ENCODE measurements at regions not wholly inside any gene's neighbourhood (a gene's known extent, or its start where the extent isn't known, plus 50 kb on each side); places are given as distances from the start of the nearest gene placed in this dataset.
A peak's percentile ranks its signal among the peaks of the same experiment; 100 is the strongest.

- no peak for DNase-seq (ENCODE audit: low read depth)
Observed at GRCh38 chr17:72545766-72546165, 424.9 kb downstream of the SOX9 start.

GRCh38 chr17:72553051-72553755 is 432.4 kb downstream of the SOX9 start:
- no peak for DNase-seq (ENCODE audit: low read depth)

GRCh38 chr17:72554508-72554907 is 433.7 kb downstream of the SOX9 start:
- no peak for DNase-seq (ENCODE audit: low read depth)

- no peak for DNase-seq (ENCODE audit: low read depth)
Observed at GRCh38 chr17:72555052-72555451, 434.2 kb downstream of the SOX9 start.

- peak; percentile 52 for DNase-seq (ENCODE audit: low read depth)
Observed at GRCh38 chr17:72556944-72557826, 436.4 kb downstream of the SOX9 start.

GRCh38 chr17:72558971-72559476 is 438.2 kb downstream of the SOX9 start:
- no peak for DNase-seq (ENCODE audit: low read depth)

- DNase-seq (ENCODE audit: low read depth) = peak; percentile 43
Observed at GRCh38 chr17:72560303-72561247, 439.8 kb downstream of the SOX9 start.

GRCh38 chr17:72561266-72561665 is 440.4 kb downstream of the SOX9 start:
- DNase-seq (ENCODE audit: low read depth) = no peak

- DNase-seq (ENCODE audit: low read depth) = no peak
Observed at GRCh38 chr17:72561680-72562079, 440.9 kb downstream of the SOX9 start.

GRCh38 chr17:72562615-72563188 is 441.9 kb downstream of the SOX9 start:
- DNase-seq (ENCODE audit: low read depth) = no peak

- DNase-seq (ENCODE audit: low read depth) = no peak
Observed at GRCh38 chr17:72563952-72564351, 443.1 kb downstream of the SOX9 start.

GRCh38 chr17:72565006-72565405 is 444.2 kb downstream of the SOX9 start:
- DNase-seq (ENCODE audit: low read depth) = peak; percentile 72

GRCh38 chr17:72565758-72566157 is 444.9 kb downstream of the SOX9 start:
- DNase-seq (ENCODE audit: low read depth) = no peak

GRCh38 chr17:72566671-72567484 is 446.1 kb downstream of the SOX9 start:
- no peak for DNase-seq (ENCODE audit: low read depth)

GRCh38 chr17:72567774-72568173 is 447.0 kb downstream of the SOX9 start:
- DNase-seq (ENCODE audit: low read depth) = no peak

- DNase-seq (ENCODE audit: low read depth) = no peak
Observed at GRCh38 chr17:72569148-72569946, 448.5 kb downstream of the SOX9 start.

- peak; percentile 39 for DNase-seq (ENCODE audit: low read depth)
Observed at GRCh38 chr17:72571813-72572396, 451.1 kb downstream of the SOX9 start.

GRCh38 chr17:72572604-72573491 is 452.0 kb downstream of the SOX9 start:
- DNase-seq (ENCODE audit: low read depth) = no peak
